ENCODE measurements at regions not wholly inside any gene's neighbourhood (a gene's known extent, or its start where the extent isn't known, plus 50 kb on each side); places are given as distances from the start of the nearest gene placed in this dataset.

DNA sequence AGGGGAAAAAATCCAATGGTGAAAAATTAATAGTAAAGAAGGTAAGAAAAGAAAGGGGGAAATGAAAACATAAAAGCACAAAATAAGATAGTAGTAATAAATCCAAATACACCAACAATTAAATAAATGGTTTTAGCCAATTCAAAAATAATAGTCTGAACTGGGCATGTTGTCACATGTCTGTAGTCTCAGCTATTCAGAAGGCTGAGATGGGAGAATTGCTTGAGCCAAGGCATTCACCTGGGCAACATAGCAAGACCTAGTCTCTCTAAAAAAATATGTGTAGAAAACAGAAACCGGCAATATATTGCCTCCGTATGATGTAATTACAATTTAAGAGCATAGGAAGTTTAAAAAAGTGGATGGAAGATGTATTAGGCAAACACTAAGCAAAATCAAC is 311.3 kb upstream of the FERMT1 start:
- TF ChIP-seq CTCF (IDR thresholded peaks at IDR 0.05) (no peak), POLR2AphosphoS5 (IDR thresholded peaks at IDR 0.05) (no peak), POLR2A (IDR thresholded peaks at IDR 0.05) (no peak)
